Upper lobe of left lung (tissue), 6 donors: ENCODE measurements at regions not wholly inside any gene's neighbourhood (a gene's known extent, or its start where the extent isn't known, plus 50 kb on each side); places are given as distances from the start of the nearest gene placed in this dataset.

Source experiments
- ATAC-seq, 2 donors: fragments of 200-7000 bp; cut with Tn5 transposase; one replicate each; pipeline ENCODE4 v1.9.1; 2022; ENCODE audit warnings: mild to moderate bottlenecking in 2 of 2, moderate library complexity in 2 of 2; ENCODE audit not compliant: low FRiP score in 2 of 2
- DNase-seq, 2 donors: peaks; one replicate each; pipeline ENCODE4 v3.0.0-alpha.2; 2019 to 2020
- H3K27ac ChIP-seq, 4 donors: fragments of 200-600 bp; sonication (generic); one replicate each; pipeline ENCODE4 v1.5.1; 2016 to 2019
- H3K27me3 ChIP-seq, 4 donors: fragments of 200-600 bp; sonication (generic); one replicate each; pipeline ENCODE4 v1.5.1; 2017 to 2019
- H3K36me3 ChIP-seq, 4 donors: fragments of 200-600 bp; sonication (generic); one replicate each; pipeline ENCODE4 v1.5.1; 2016 to 2019
- H3K4me1 ChIP-seq, 4 donors: fragments of 200-600 bp; sonication (generic); one replicate each; pipeline ENCODE4 v1.5.1; 2018 to 2019
- H3K4me3 ChIP-seq, 4 donors: fragments of 200-600 bp; sonication (generic); one replicate each; pipeline ENCODE4 v1.5.1; 2017 to 2019; ENCODE audit warnings: mild to moderate bottlenecking in 2 of 4, moderate library complexity in 1 of 4
- H3K9me3 ChIP-seq, 4 donors: fragments of 200-600 bp; sonication (generic); one replicate each; pipeline ENCODE4 v1.5.1; 2018 to 2019
- CTCF ChIP-seq, 6 experiments: fragments of 450-650 bp in 4 of 6; fragments of 200-600 bp in 2 of 6; sonication (generic) in 2 of 6; IDR thresholded peaks; one replicate each; pipeline ENCODE4 v1.5.1; 2016 to 2019; ENCODE audit warnings: antibody characterized with exemption in 6 of 6
- EP300 ChIP-seq, 4 donors: sonication (generic); formaldehyde crosslinking; IDR thresholded peaks; one replicate each; pipeline ENCODE4 v1.5.1; 2017; ENCODE audit warnings: antibody characterized with exemption in 4 of 4, control low read depth in 2 of 4
- POLR2A ChIP-seq, 4 donors: fragments of 450-650 bp; IDR thresholded peaks; one replicate each; pipeline ENCODE4 v1.5.1; 2016 to 2017; ENCODE audit warnings: antibody characterized with exemption in 4 of 4, mild to moderate bottlenecking in 2 of 4
- POLR2AphosphoS5 ChIP-seq, 2 donors: sonication (generic); formaldehyde crosslinking; IDR thresholded peaks; one replicate each; pipeline ENCODE4 v1.5.1; 2017; ENCODE audit warnings: antibody characterized with exemption in 2 of 2
- WGBS, 2 donors: methylation state at CpG; one replicate each; pipeline ENCODE4 v1.1.5; 2017 to 2018; 5-methylcytosine and 5-hydroxymethylcytosine counted together
- donor health status: DM: no; HTN: no; CAD: no; lungs with moderate emphysema.
- donor health status: DM: no; HTN: yes; CAD: no; lungs with severe emphysema.

- Histone ChIP-seq H3K9me3 (no peaks in the 10 kb centered on the region), H3K4me1 (no peaks in the 10 kb centered on the region), H3K4me3 (no peak overlapping the region), H3K27me3 (no peaks in the 10 kb centered on the region), H3K36me3 (no peaks in the 10 kb centered on the region), H3K27ac (no peak overlapping the region)
- ATAC-seq (no peak), DNase-seq (no peak)
- TF ChIP-seq POLR2A (IDR thresholded peaks at IDR 0.05) (no peak), POLR2AphosphoS5 (IDR thresholded peaks at IDR 0.05) (no peak), EP300 (IDR thresholded peaks at IDR 0.05) (no peak), CTCF (IDR thresholded peaks at IDR 0.05) (no peak)
Measured at GRCh38 chr6:50102676-50103075, 52.9 kb upstream of the DEFB112 start.

GRCh38 chr6:50110587-50110986 lies 60.9 kb upstream of the DEFB112 start:
- no peak for DNase-seq
- WGBS, 2 donors: 55 to 66% methylated on average over 2 of the region's 2 CpGs
- Histone ChIP-seq H3K27me3 (no peaks in the 10 kb centered on the region), H3K9me3 (no peaks in the 10 kb centered on the region), H3K4me3 (no peak overlapping the region), H3K36me3 (no peaks in the 10 kb centered on the region), H3K27ac (no peak overlapping the region), H3K4me1 (no peaks in the 10 kb centered on the region)
- TF ChIP-seq EP300 (IDR thresholded peaks at IDR 0.05) (no peak), POLR2A (IDR thresholded peaks at IDR 0.05) (no peak), POLR2AphosphoS5 (IDR thresholded peaks at IDR 0.05) (no peak), CTCF (IDR thresholded peaks at IDR 0.05) (no peak)
- ATAC-seq: no peak

DNA sequence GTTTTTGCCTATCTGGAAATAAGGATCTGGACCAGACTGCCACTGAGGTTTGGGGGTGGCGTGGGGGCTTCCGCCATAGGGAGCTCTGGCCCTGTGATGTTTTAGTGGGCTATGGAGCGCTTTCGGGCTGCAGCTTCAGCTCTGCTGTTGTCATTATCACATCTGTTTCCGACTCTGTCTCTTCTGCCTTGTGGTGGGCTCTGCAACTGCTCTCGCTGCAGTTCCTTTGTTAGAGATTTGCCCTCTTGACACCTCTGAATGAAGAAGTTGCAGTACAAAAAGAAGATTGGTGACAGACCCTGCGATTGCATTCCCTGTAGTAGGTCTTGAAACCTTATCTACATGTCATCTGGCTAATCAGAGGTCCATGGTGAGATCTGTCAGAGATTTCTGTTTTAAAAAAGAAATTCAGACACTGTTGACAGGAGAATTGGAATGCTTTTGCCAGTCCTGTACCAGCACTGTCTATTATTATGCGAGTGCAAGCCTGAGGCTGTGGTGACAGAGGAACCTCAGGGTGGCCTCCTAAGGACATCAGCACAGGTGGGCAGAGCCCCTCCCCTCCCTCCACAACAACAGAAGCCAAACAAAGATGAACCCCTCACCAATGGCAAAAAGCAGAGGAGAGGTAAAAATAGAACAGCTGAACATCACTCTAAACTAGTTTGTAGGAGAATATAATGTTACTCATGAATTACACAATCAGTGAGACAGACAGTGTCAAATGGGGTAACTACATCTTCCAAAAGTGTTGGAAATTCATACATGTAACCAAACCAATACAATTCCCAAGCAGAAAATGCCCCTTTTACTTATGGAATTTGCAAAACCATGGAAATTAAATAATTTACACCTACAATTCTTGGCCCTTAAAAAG lies 63.5 kb upstream of the DEFB112 start:
- DNase-seq (no peak), ATAC-seq (no peak)
- TF ChIP-seq CTCF (IDR thresholded peaks at IDR 0.05): no peak
- TF ChIP-seq EP300 (IDR thresholded peaks at IDR 0.05): no peak
- no peak for TF ChIP-seq POLR2A (IDR thresholded peaks at IDR 0.05)
- no peak for TF ChIP-seq POLR2AphosphoS5 (IDR thresholded peaks at IDR 0.05)
- Histone ChIP-seq H3K9me3 (no peaks in the 10 kb centered on the region), H3K36me3 (no peaks in the 10 kb centered on the region), H3K4me1 (no peaks in the 10 kb centered on the region), H3K27me3 (no peaks in the 10 kb centered on the region), H3K27ac (no peak overlapping the region), H3K4me3 (no peak overlapping the region)
- 62 to 67% methylated on average over 8 of the region's 8 CpGs for WGBS, 2 donors

DNA sequence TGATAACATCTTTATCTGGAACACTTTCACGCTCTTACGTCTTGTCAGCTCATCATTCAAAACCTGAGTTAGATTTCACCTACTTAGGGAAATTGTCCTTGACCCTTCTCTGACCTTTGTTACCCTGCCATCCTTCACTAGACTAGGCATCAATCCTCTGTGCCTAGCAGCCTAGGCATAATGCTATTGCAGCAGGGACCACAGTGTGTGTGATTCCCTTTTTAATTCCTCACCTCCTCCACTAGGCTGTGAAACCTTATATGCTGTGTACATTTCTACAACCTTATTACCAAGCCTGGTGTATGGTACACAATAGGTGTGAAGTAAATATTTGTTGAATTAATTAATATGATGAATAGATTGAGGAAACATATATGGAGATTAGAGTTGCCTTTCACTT lies 66.7 kb upstream of the DEFB112 start:
- 43 to 55% methylated on average over 2 of the region's 2 CpGs for WGBS, 2 donors
- DNase-seq (no peak), ATAC-seq (no peak)
- H3K4me3 ChIP-seq: no peak overlapping the region
- no peaks in the 10 kb centered on the region for H3K36me3 ChIP-seq
- H3K27ac ChIP-seq: no peak overlapping the region
- H3K9me3 ChIP-seq: no peaks in the 10 kb centered on the region
- no peaks in the 10 kb centered on the region for H3K27me3 ChIP-seq
- TF ChIP-seq POLR2A (IDR thresholded peaks at IDR 0.05) (no peak), EP300 (IDR thresholded peaks at IDR 0.05) (no peak), CTCF (IDR thresholded peaks at IDR 0.05) (no peak), POLR2AphosphoS5 (IDR thresholded peaks at IDR 0.05) (no peak)
- no peaks in the 10 kb centered on the region for H3K4me1 ChIP-seq
